ENCODE measurements at regions not wholly inside any gene's neighbourhood (a gene's known extent, or its start where the extent isn't known, plus 50 kb on each side); places are given as distances from the start of the nearest gene placed in this dataset.

DNA sequence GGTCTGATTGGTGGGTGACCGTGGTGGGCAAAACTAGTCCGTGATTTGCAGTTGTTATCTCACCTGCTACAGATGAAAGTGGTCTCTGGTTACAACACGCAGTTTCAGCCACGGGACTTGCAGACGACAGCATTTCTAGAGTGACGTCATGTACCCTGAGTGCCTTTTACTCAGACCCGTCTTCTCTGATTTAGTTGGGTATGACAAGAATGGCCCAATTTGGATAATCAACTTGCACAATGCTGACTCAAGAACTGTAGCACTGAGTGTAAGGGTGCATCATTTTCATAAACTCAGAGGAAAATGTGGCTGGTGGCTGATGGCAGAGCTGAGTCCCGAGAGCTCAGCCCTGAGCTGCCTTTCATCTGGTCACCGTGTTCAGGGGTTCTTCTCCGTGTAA, 281.4 kb upstream of the FRG1 start:
- no peaks in the 10 kb centered on the region for H3K27me3 ChIP-seq (ENCODE audit: control insufficient read depth, insufficient read depth, low read length)
- no peak for DNase-seq (ENCODE audit: low read depth, low spot score)
- H3K27ac ChIP-seq (ENCODE audit: low read length) = no peak overlapping the region
- TF ChIP-seq TCF7L2 (IDR thresholded peaks at IDR 0.05; ENCODE audit: low read depth, low read length) (no peak), SIN3A (IDR thresholded peaks at IDR 0.05; ENCODE audit: borderline replicate concordance, insufficient read depth, low read depth, low read length) (no peak), POLR2AphosphoS5 (IDR thresholded peaks at IDR 0.05; ENCODE audit: low read depth, low read length) (no peak)
- TF ChIP-seq, protein P1, sequence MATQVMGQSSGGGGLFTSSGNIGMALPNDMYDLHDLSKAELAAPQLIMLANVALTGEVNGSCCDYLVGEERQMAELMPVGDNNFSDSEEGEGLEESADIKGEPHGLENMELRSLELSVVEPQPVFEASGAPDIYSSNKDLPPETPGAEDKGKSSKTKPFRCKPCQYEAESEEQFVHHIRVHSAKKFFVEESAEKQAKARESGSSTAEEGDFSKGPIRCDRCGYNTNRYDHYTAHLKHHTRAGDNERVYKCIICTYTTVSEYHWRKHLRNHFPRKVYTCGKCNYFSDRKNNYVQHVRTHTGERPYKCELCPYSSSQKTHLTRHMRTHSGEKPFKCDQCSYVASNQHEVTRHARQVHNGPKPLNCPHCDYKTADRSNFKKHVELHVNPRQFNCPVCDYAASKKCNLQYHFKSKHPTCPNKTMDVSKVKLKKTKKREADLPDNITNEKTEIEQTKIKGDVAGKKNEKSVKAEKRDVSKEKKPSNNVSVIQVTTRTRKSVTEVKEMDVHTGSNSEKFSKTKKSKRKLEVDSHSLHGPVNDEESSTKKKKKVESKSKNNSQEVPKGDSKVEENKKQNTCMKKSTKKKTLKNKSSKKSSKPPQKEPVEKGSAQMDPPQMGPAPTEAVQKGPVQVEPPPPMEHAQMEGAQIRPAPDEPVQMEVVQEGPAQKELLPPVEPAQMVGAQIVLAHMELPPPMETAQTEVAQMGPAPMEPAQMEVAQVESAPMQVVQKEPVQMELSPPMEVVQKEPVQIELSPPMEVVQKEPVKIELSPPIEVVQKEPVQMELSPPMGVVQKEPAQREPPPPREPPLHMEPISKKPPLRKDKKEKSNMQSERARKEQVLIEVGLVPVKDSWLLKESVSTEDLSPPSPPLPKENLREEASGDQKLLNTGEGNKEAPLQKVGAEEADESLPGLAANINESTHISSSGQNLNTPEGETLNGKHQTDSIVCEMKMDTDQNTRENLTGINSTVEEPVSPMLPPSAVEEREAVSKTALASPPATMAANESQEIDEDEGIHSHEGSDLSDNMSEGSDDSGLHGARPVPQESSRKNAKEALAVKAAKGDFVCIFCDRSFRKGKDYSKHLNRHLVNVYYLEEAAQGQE (IDR thresholded peaks at IDR 0.05; ENCODE audit: insufficient read depth in 1 of 2, low read depth in 2 of 2, low read length in 1 of 2) = no peak
- TF ChIP-seq, protein P2, sequence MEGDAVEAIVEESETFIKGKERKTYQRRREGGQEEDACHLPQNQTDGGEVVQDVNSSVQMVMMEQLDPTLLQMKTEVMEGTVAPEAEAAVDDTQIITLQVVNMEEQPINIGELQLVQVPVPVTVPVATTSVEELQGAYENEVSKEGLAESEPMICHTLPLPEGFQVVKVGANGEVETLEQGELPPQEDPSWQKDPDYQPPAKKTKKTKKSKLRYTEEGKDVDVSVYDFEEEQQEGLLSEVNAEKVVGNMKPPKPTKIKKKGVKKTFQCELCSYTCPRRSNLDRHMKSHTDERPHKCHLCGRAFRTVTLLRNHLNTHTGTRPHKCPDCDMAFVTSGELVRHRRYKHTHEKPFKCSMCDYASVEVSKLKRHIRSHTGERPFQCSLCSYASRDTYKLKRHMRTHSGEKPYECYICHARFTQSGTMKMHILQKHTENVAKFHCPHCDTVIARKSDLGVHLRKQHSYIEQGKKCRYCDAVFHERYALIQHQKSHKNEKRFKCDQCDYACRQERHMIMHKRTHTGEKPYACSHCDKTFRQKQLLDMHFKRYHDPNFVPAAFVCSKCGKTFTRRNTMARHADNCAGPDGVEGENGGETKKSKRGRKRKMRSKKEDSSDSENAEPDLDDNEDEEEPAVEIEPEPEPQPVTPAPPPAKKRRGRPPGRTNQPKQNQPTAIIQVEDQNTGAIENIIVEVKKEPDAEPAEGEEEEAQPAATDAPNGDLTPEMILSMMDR (IDR thresholded peaks at IDR 0.05) = no peak
- POLR2A ChIA-PET = no interaction called here
- no peaks in the 10 kb centered on the region for H3K4me1 ChIP-seq (ENCODE audit: control insufficient read depth, insufficient read depth, low read length)
- BruUV-seq (replicated peaks) = no TSS peak
- no peaks in the 10 kb centered on the region for H3K9me3 ChIP-seq (ENCODE audit: control insufficient read depth, insufficient read depth, low read depth, low read length)
- no peaks in the 10 kb centered on the region for H3K36me3 ChIP-seq (ENCODE audit: control insufficient read depth, insufficient read depth, low read length)
- in situ Hi-C loops (cut with HindIII; ENCODE audit: low pct_unique_long_range_greater_than_20kb, low sequenced_read_pairs) (no loop called here), intact Hi-C loops (cut with micrococcal nuclease; ENCODE audit: unreplicated experiment) (no loop called here)
- H3K4me3 ChIP-seq (ENCODE audit: low read depth in 2 of 2, low read length in 2 of 2) = no peak overlapping the region
- CTCF ChIA-PET = no interaction called here
- ATAC-seq = no peak

DNA sequence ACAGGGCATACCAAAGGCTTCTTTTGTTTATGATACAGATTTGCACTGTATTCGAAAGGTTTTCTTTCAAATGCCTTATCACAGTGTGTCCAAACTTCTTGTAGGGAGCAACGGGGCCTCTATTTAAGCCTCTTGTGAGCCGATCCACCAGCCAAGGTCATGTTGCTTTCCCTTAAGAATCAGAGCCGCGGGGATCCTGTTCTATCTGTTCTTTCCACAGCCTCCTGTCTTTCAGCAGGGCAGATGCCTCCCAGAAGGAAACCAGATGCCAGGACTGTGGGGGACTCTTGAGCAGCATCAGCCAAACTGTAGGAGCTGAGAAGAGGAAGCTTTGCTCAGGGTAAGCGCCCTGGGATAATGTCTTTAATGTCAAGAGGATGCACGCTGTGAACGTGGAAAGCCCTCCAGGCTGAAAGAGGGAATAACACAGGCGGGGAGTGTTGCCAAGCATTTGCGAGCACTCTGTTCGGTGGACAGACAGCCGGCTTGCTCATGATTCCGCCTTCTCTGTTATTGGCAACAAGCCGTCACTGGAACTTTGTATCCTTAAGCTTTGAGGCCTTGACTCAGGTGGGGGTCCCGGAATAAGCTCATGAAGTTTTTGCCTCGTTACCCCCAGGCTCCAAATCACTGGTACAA, 279.8 kb upstream of the FRG1 start:
- no peak for ATAC-seq
- no peaks in the 10 kb centered on the region for H3K36me3 ChIP-seq (ENCODE audit: control insufficient read depth, insufficient read depth, low read length)
- intact Hi-C loops (cut with micrococcal nuclease; ENCODE audit: unreplicated experiment) = no loop called here
- ChIA-PET CTCF (no interaction called here), POLR2A (no interaction called here)
- in situ Hi-C loops (cut with HindIII; ENCODE audit: low pct_unique_long_range_greater_than_20kb, low sequenced_read_pairs) = no loop called here
- BruUV-seq (replicated peaks) = no TSS peak
- no peaks in the 10 kb centered on the region for H3K27me3 ChIP-seq (ENCODE audit: control insufficient read depth, insufficient read depth, low read length)
- H3K4me3 ChIP-seq (ENCODE audit: low read depth in 2 of 2, low read length in 2 of 2) = no peak overlapping the region
- H3K27ac ChIP-seq (ENCODE audit: low read length) = no peak overlapping the region
- H3K9me3 ChIP-seq (ENCODE audit: control insufficient read depth, insufficient read depth, low read depth, low read length) = no peaks in the 10 kb centered on the region
- no peaks in the 10 kb centered on the region for H3K4me1 ChIP-seq (ENCODE audit: control insufficient read depth, insufficient read depth, low read length)
- no peak for DNase-seq (ENCODE audit: low read depth, low spot score)
- TF ChIP-seq TCF7L2 (IDR thresholded peaks at IDR 0.05; ENCODE audit: low read depth, low read length) (no peak), POLR2AphosphoS5 (IDR thresholded peaks at IDR 0.05; ENCODE audit: low read depth, low read length) (no peak), SIN3A (IDR thresholded peaks at IDR 0.05; ENCODE audit: borderline replicate concordance, insufficient read depth, low read depth, low read length) (no peak)
- TF ChIP-seq, protein P2 (IDR thresholded peaks at IDR 0.05) = no peak
- TF ChIP-seq, protein P1 (IDR thresholded peaks at IDR 0.05; ENCODE audit: insufficient read depth in 1 of 2, low read depth in 2 of 2, low read length in 1 of 2) = no peak
